Adipose tissue (tissue), 3 donors: ENCODE measurements at regions not wholly inside any gene's neighbourhood (a gene's known extent, or its start where the extent isn't known, plus 50 kb on each side); places are given as distances from the start of the nearest gene placed in this dataset.

Experiments
- H3K27ac ChIP-seq: one replicate; pipeline ENCODE4 v1.5.1; 2013; ENCODE audit warnings: low read depth, low read length
- WGBS, 3 donors: extraction: QIAGEN DNeasy Blood & Tissue Kit; methylation state at CpG; one replicate each; pipeline ENCODE4 v1.1.7; 2013; 5-methylcytosine and 5-hydroxymethylcytosine counted together
- donor health status: healthy with polysubstance abuse.
- donor health status: Bipolar disorder and iron deficiency.
- donor health status: healthy.

- H3K27ac ChIP-seq: no peak overlapping the region
- 35 to 55% (median 45%) methylated on average over 2 of the region's 2 CpGs for WGBS, 3 donors
Observed at GRCh38 chr4:33184657-33185290, 2464.6 kb downstream of the PCDH7 start.

GRCh38 chr4:33187035-33187434 lies 2466.9 kb downstream of the PCDH7 start:
- H3K27ac ChIP-seq: no peak overlapping the region

DNA sequence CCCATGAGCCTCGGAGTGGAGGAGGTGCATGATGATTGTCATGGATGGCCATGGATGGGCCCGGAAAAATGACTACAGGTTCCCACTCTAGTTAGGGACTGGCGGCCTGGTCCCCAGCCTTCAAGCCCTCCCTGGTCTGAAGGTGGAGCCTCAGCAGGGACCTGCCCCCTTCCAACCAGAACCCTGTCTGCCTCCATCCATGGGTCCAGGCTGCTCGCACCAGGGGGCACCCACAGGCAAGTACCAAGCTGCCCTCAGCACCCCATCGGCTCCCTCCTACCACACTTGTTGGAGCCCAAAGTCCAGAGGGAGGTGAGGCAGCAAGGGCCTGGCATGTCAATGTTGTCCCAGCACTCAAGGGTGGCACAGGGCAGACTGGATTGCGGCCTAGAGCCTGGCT lies 2468.6 kb downstream of the PCDH7 start:
- WGBS, 3 donors: 81 to 91% (median 82%) methylated on average over 6 of the region's 6 CpGs
- H3K27ac ChIP-seq: no peak overlapping the region

GRCh38 chr4:33189169-33189568 lies 2469.0 kb downstream of the PCDH7 start:
- WGBS, 3 donors: 93 to 100% (median 93%) methylated on average over 1 of the region's 1 CpG
- H3K27ac ChIP-seq: no peak overlapping the region

DNA sequence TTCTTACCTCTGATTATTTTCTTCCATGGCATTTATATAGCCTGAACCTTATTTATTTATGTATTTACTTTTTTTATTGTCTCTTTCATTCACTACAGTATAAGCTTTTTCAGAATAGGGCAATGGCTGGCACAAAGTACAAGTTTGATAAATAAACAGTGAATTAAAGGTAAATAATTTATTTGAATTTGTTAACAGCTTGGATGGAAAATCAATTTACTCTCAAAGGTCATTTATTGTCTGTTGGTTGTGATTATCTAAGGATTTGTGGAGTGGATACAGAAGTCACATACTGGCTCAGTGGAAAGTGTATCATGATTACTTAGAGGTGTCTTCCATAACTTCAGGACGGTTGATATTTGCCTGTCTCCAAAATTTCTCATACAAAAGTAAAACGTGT lies 2472.9 kb downstream of the PCDH7 start:
- WGBS, 3 donors: 43 to 72% (median 72%) methylated on average over 2 of the region's 2 CpGs
- H3K27ac ChIP-seq: no peak overlapping the region

DNA sequence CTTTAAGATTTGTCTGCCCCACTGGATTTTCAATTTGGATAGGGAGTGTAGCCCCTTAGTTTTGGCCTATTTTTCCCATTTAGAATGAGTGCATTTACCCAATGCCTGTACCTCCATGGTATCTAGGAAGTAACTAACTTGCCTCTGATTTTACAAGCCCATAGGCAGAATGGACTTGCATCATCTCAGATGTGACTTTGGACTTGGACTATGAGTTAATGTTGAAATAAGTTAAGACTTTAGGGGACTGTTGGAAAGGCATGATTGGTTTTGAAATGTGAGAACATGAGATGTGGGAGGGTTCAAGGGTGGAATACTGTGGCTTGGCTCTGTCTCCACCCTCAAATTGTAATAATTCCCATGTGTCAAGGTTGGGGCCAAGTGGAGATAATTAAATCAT lies 2480.2 kb downstream of the PCDH7 start:
- H3K27ac ChIP-seq: no peak overlapping the region

GRCh38 chr4:33218238-33218637 lies 2498.1 kb downstream of the PCDH7 start:
- 47 to 62% (median 50%) methylated on average over 5 of the region's 5 CpGs for WGBS, 3 donors

DNA sequence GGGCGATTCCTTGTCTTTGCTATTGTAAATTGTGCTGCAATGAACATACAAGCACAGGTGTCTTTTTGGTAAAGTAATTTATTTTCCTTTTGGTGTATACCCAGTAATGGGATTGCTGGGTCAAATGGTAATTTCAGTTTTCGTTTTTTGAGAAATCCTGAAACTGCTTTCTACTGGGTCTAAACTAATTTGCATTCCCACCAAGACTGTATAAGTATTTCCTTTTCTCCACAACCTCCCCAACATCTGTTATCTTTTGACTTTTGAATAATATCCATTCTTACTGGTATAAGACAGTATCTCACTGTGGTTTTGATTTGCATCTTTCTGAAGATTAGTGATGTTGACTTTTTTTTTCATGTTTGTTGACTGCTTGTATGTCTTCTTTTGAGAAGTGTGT lies 2506.0 kb downstream of the PCDH7 start:
- WGBS, 3 donors: 58 to 71% (median 64%) methylated on average over 2 of the region's 2 CpGs
- H3K27ac ChIP-seq: no peak overlapping the region

More at GRCh38 chr4:33218238-33218637, 2498.1 kb downstream of the PCDH7 start:
- H3K27ac ChIP-seq: no peak overlapping the region

GRCh38 chr4:33226783-33227182 lies 2506.6 kb downstream of the PCDH7 start:
- WGBS, 3 donors: 85 to 93% (median 88%) methylated on average over 1 of the region's 1 CpG
- no peak overlapping the region for H3K27ac ChIP-seq

- WGBS, 3 donors: 84 to 93% (median 89%) methylated on average over 10 of the region's 10 CpGs
- no peak overlapping the region for H3K27ac ChIP-seq
Observed at GRCh38 chr4:33255094-33255493, 2534.9 kb downstream of the PCDH7 start.

DNA sequence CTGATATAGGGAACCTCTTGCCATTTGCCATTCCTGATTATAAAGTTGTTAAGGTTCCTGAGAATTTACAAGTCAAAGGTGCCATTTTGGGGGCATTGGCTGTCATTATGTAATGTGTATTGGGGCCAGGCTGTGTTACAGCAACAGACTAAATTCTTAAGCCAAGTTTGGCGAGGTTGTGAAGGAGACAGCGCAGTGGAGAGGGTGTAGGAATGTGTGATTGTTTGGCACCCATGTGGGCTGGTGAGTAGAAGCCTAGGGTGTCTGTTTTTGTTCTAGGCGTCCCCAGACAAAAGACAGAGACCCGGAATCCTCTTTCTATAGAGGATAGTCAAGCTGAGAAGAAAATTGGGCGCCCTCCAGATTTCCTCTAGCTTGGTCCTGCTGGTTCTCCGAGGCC lies 2535.3 kb downstream of the PCDH7 start:
- WGBS, 3 donors: 70 to 82% (median 79%) methylated on average over 6 of the region's 6 CpGs
- no peak overlapping the region for H3K27ac ChIP-seq

DNA sequence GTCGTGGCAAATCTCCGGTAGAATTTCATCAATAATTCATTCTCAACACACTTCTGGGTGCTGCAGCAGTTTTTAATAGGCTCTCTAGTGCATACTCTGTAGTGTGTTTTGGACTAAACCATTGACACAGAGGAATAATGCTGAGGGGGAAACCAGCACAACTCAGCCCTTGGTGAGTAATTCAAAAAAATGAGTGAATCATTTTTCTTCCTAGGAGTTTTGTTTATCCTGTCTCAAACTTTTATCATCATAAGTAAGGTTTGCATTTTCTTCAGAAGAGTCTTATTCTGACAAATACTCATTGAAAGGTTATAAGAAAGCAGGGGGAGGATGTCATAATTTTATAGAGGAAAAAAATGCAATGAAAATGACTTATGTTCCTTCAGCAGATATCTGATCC lies 2542.7 kb downstream of the PCDH7 start:
- no peak overlapping the region for H3K27ac ChIP-seq
- WGBS, 3 donors: 72 to 80% (median 79%) methylated on average over 2 of the region's 2 CpGs

- WGBS, 3 donors: 75 to 89% (median 76%) methylated on average over 5 of the region's 5 CpGs
- H3K27ac ChIP-seq: no peak overlapping the region
Observed at GRCh38 chr4:33268776-33269175, 2548.6 kb downstream of the PCDH7 start.

DNA sequence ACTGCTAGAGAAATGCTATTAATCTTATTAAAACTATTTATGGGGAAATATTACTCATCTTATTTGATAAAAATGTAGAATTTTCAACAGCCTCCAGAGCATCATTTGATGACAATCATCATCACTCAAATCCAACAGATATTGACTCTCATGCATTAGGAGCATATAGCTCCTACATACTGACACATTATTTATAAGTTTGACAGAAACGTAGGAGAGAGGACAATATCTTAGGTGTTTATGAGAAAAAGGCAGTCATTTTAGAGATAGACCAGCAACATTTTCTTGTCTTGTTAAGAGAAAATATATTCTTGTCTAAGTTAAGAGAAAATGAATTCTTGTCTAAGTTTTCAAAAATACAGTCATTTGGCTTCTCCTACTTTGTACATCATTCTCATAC lies 2550.2 kb downstream of the PCDH7 start:
- no peak overlapping the region for H3K27ac ChIP-seq
- 61 to 78% (median 74%) methylated on average over 1 of the region's 1 CpG for WGBS, 3 donors

- WGBS, 3 donors: 73 to 91% (median 89%) methylated on average over 1 of the region's 1 CpG
- no peak overlapping the region for H3K27ac ChIP-seq
Observed at GRCh38 chr4:33272722-33273121, 2552.6 kb downstream of the PCDH7 start.

GRCh38 chr4:33283818-33284217 lies 2563.6 kb downstream of the PCDH7 start:
- 72 to 83% (median 78%) methylated on average over 1 of the region's 1 CpG for WGBS, 3 donors
- no peak overlapping the region for H3K27ac ChIP-seq

- 38 to 70% (median 64%) methylated on average over 3 of the region's 3 CpGs for WGBS, 3 donors
- H3K27ac ChIP-seq: no peak overlapping the region
Observed at GRCh38 chr4:33296876-33297455, 2576.8 kb downstream of the PCDH7 start.

GRCh38 chr4:33302321-33302720 lies 2582.2 kb downstream of the PCDH7 start:
- no peak overlapping the region for H3K27ac ChIP-seq
- 29 to 43% (median 33%) methylated on average over 2 of the region's 2 CpGs for WGBS, 3 donors

DNA sequence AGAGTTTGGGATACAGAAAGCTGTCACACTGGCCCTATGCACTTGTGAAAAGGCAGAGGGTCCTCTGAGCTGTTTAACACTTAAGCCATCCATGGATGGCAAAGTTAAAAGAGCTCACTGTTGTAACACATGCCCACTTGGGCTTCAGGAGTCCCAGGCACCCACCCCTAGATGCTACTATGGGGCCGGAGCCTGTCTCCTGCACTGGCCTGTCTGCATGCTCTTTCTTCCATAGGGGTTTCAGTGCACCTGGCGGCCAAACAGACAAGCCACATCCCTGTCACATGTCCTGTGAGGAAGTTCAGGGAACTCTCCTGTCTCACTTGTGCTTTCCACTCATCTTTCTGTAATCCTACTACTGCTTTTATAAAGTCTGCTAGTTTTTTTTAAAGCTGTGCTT lies 2586.0 kb downstream of the PCDH7 start:
- WGBS, 3 donors: 80 to 84% (median 82%) methylated on average over 2 of the region's 2 CpGs
- no peak overlapping the region for H3K27ac ChIP-seq

DNA sequence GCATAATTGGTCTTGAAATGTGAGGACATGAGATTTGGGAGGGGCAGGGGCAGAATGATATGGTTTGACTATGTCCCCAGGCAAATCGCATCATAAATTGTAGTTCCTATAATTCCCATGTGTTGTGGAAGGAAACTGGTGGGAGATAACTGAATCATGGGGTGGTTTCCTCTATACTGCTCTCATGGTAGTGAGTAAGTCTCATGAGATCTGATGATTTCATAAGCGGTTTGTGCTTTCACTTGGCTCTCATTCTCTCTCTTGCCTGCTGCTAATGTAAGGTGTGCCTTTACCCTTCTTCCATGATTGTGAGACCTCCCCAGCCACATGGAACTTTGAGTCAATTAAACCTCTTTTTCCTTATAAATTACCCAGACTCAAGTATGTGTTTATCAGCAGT lies 2595.9 kb downstream of the PCDH7 start:
- 77 to 84% (median 84%) methylated on average over 2 of the region's 2 CpGs for WGBS, 3 donors
- no peak overlapping the region for H3K27ac ChIP-seq
